ENCODE measurements at regions not wholly inside any gene's neighbourhood (a gene's known extent, or its start where the extent isn't known, plus 50 kb on each side); places are given as distances from the start of the nearest gene placed in this dataset.

DNA sequence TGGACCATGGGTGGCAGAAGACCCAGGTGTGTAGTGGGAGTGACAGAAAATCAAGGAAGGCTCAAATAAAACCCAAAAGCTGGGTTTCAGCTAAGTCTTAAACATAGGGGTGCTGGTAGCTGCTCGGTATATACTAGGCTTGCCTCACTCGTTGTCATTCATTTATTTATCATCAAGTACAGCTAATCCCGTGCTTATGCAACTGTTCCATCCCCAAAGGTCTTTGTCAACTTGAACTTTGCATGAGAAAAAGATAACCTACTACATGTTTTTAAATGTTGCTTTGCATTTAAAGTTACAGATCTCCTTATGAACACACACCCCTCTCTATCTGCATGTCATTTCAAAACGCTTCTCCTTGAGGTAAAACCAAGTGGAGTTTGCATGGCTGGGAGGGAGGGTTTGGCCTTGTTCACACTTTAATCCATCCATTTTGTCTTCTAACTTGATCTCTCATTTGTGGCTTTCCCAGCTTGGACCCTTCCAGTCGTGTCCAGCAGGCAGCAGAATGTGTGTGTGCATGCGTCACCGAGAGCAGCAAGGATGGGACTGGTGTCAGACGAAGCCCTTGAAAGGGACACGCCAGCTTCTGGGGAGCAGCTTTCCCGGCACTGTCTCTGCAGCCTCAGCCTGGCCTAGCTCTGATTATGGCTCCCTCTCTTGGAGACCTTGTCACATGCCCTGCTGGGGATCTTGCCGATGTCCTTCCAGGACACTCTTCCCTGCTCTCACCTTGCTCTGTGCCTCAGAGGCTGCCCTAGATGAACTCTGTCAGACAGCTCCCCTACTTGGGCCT lies 133.5 kb downstream of the GADD45G start:
- H3K27ac Mint-ChIP-seq (ENCODE audit: unreplicated experiment), result no peak overlapping the region
- no peaks in the 10 kb centered on the region for H3K4me1 Mint-ChIP-seq (ENCODE audit: unreplicated experiment)
- peaks cover 2% of the 10 kb centered on the region for H3K27me3 Mint-ChIP-seq (ENCODE audit: unreplicated experiment)
- TF ChIP-seq, protein P1, sequence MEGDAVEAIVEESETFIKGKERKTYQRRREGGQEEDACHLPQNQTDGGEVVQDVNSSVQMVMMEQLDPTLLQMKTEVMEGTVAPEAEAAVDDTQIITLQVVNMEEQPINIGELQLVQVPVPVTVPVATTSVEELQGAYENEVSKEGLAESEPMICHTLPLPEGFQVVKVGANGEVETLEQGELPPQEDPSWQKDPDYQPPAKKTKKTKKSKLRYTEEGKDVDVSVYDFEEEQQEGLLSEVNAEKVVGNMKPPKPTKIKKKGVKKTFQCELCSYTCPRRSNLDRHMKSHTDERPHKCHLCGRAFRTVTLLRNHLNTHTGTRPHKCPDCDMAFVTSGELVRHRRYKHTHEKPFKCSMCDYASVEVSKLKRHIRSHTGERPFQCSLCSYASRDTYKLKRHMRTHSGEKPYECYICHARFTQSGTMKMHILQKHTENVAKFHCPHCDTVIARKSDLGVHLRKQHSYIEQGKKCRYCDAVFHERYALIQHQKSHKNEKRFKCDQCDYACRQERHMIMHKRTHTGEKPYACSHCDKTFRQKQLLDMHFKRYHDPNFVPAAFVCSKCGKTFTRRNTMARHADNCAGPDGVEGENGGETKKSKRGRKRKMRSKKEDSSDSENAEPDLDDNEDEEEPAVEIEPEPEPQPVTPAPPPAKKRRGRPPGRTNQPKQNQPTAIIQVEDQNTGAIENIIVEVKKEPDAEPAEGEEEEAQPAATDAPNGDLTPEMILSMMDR (IDR thresholded peaks at IDR 0.05; ENCODE audit: unreplicated experiment), result no peak
- DNase-seq (ENCODE audit: low spot score), result no peak
- no peaks in the 10 kb centered on the region for H3K9me3 Mint-ChIP-seq (ENCODE audit: unreplicated experiment)
- no peaks in the 10 kb centered on the region for H3K36me3 Mint-ChIP-seq (ENCODE audit: low read depth, unreplicated experiment)
- H3K4me3 Mint-ChIP-seq (ENCODE audit: unreplicated experiment), result no peak overlapping the region

DNA sequence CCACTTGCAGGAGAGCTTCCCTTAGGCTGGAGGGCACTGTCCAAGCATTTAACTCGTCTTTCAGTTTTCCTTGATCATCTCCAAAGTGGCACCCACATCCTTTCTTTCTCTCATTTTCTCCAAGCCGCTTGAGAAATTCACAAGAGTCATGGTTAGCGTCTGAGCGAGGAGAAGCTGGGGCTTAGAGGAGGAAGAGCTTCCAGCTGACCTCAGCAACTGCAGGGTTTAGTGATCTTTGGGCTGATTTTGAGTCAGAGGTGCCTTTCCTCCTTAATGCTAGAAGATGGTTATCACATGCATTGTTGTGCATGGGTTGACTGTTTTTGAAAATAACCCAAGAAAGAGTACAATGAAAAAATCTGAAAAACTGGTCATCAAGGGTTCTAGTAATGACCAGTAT lies 134.7 kb downstream of the GADD45G start:
- TF ChIP-seq, protein P1 (IDR thresholded peaks at IDR 0.05; ENCODE audit: unreplicated experiment), result no peak
- H3K27me3 Mint-ChIP-seq (ENCODE audit: unreplicated experiment), result peaks cover 2% of the 10 kb centered on the region
- no peaks in the 10 kb centered on the region for H3K9me3 Mint-ChIP-seq (ENCODE audit: unreplicated experiment)
- no peak for DNase-seq (ENCODE audit: low spot score)
- H3K27ac Mint-ChIP-seq (ENCODE audit: unreplicated experiment), result no peak overlapping the region
- no peak overlapping the region for H3K4me3 Mint-ChIP-seq (ENCODE audit: unreplicated experiment)
- no peaks in the 10 kb centered on the region for H3K4me1 Mint-ChIP-seq (ENCODE audit: unreplicated experiment)
- H3K36me3 Mint-ChIP-seq (ENCODE audit: low read depth, unreplicated experiment), result no peaks in the 10 kb centered on the region

DNA sequence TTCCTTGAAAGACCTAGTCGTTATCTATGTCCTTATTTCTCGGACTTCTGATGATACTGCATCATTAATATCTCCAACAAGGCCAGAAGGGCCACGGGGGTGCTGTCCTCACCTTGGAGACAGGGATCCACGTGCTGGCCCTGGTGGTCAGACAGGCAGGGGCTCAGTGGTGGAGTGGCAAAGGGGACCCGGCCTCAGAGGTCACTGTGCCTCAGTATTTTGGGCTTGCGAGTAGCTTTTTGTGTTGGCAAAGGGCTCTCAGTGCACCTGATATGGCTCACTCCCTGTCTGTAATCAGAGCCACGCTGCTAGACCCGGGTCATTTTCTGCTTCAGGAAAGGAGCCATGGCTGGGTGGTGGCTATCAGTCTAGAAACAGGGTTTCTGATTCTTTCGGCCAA lies 135.1 kb downstream of the GADD45G start:
- H3K9me3 Mint-ChIP-seq (ENCODE audit: unreplicated experiment), result no peaks in the 10 kb centered on the region
- H3K4me3 Mint-ChIP-seq (ENCODE audit: unreplicated experiment), result no peak overlapping the region
- TF ChIP-seq, protein P1 (IDR thresholded peaks at IDR 0.05; ENCODE audit: unreplicated experiment), result no peak
- H3K27me3 Mint-ChIP-seq (ENCODE audit: unreplicated experiment), result peaks cover 2% of the 10 kb centered on the region
- H3K4me1 Mint-ChIP-seq (ENCODE audit: unreplicated experiment), result no peaks in the 10 kb centered on the region
- H3K27ac Mint-ChIP-seq (ENCODE audit: unreplicated experiment), result no peak overlapping the region
- DNase-seq (ENCODE audit: low spot score), result no peak
- no peaks in the 10 kb centered on the region for H3K36me3 Mint-ChIP-seq (ENCODE audit: low read depth, unreplicated experiment)

DNA sequence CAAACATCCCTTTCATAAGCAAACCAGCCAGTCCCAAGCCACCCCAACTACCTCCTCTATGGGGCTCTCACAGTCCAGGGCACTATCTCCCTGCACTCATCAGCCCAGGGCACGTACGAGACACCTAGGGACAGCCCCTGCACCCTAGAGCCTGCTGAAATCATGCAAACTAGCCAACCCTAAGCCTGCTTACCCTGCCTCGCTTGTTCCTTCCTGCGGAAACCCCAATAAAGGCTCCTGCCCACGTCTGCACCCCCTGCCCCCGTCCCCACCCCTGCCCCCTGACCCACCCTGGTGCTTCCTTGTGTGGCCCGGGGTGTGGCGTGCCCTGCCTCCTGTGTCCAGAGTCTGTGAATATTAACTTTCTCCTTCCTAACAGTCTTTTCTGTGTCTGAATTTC lies 135.9 kb downstream of the GADD45G start:
- H3K27ac Mint-ChIP-seq (ENCODE audit: unreplicated experiment), result no peak overlapping the region
- no peak for DNase-seq (ENCODE audit: low spot score)
- H3K4me1 Mint-ChIP-seq (ENCODE audit: unreplicated experiment), result no peaks in the 10 kb centered on the region
- TF ChIP-seq, protein P1 (IDR thresholded peaks at IDR 0.05; ENCODE audit: unreplicated experiment), result no peak
- peaks cover 6% of the 10 kb centered on the region for H3K27me3 Mint-ChIP-seq (ENCODE audit: unreplicated experiment)
- H3K9me3 Mint-ChIP-seq (ENCODE audit: unreplicated experiment), result no peaks in the 10 kb centered on the region
- H3K36me3 Mint-ChIP-seq (ENCODE audit: low read depth, unreplicated experiment), result no peaks in the 10 kb centered on the region
- H3K4me3 Mint-ChIP-seq (ENCODE audit: unreplicated experiment), result no peak overlapping the region

DNA sequence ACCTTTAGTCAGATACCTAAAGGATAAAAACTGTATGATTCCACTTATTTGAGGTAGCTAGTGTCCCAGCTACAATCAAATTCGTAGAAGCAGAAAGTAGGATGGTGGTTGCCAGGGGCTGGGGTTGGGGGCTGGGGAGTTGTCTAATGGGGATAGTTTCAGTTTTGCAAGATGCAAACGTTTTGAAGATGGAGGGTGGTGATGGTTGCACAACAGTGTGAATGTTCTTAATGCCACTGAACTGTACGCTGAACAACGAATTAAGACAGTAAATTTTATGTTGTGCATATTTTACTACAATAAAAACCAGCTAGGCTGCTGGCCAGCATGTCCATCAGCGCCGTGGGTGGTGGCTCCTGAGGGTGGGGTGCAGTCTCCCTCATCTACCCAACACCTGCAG lies 137.8 kb downstream of the GADD45G start:
- Mint-ChIP-seq H3K27me3 (ENCODE audit: unreplicated experiment) (peaks cover 4% of the 10 kb centered on the region), H3K9me3 (ENCODE audit: unreplicated experiment) (no peaks in the 10 kb centered on the region), H3K36me3 (ENCODE audit: low read depth, unreplicated experiment) (no peaks in the 10 kb centered on the region), H3K4me1 (ENCODE audit: unreplicated experiment) (peaks cover 2% of the 10 kb centered on the region), H3K27ac (ENCODE audit: unreplicated experiment) (no peak overlapping the region), H3K4me3 (ENCODE audit: unreplicated experiment) (no peak overlapping the region)
- TF ChIP-seq, protein P1 (IDR thresholded peaks at IDR 0.05; ENCODE audit: unreplicated experiment), result no peak
- DNase-seq (ENCODE audit: low spot score), result no peak

Measured in endothelial cell (in vitro differentiated cells).